Upper lobe of left lung (tissue), 4 donors: ENCODE measurements at regions not wholly inside any gene's neighbourhood (a gene's known extent, or its start where the extent isn't known, plus 50 kb on each side); places are given as distances from the start of the nearest gene placed in this dataset.

ENCODE experiments used
- CTCF ChIP-seq, 6 experiments: fragments of 450-650 bp in 4 of 6; fragments of 200-600 bp in 2 of 6; sonication (generic) in 2 of 6; IDR thresholded peaks; one replicate each; pipeline ENCODE4 v1.5.1; 2016 to 2019; ENCODE audit warnings: antibody characterized with exemption in 6 of 6
- POLR2A ChIP-seq, 4 donors: fragments of 450-650 bp; IDR thresholded peaks; one replicate each; pipeline ENCODE4 v1.5.1; 2016 to 2017; ENCODE audit warnings: antibody characterized with exemption in 4 of 4, mild to moderate bottlenecking in 2 of 4
- POLR2AphosphoS5 ChIP-seq, 2 donors: sonication (generic); formaldehyde crosslinking; IDR thresholded peaks; one replicate each; pipeline ENCODE4 v1.5.1; 2017; ENCODE audit warnings: antibody characterized with exemption in 2 of 2

- TF ChIP-seq CTCF (IDR thresholded peaks at IDR 0.05), result no peak
- no peak for TF ChIP-seq POLR2A (IDR thresholded peaks at IDR 0.05)
- TF ChIP-seq POLR2AphosphoS5 (IDR thresholded peaks at IDR 0.05), result no peak
These were observed 166.6 kb downstream of the ACTR3 start for GRCh38 chr2:114056294-114057143.
